Activated CD4-positive, alpha-beta T cell treated with anti-CD3 and anti-CD28 coated beads for 36 hours (primary cell): ENCODE measurements at regions not wholly inside any gene's neighbourhood (a gene's known extent, or its start where the extent isn't known, plus 50 kb on each side); places are given as distances from the start of the nearest gene placed in this dataset.

Experiments
- ATAC-seq: fragments of 200-7000 bp; cut with Tn5 transposase; one replicate; pipeline ENCODE4 v1.10.0; 2021; ENCODE audit warnings: mild to moderate bottlenecking, moderate library complexity
- CTCF ChIA-PET: fragments of 350-600 bp; sonication (Branson Sonifier 250); formaldehyde crosslinking; loops from one replicate; lab custom pipeline; 2021; ENCODE audit warnings: antibody characterized with exemption; lab: Charles Lee
- POLR2A ChIA-PET: fragments of 350-600 bp; sonication (Branson Sonifier 250); formaldehyde crosslinking; loops from one replicate; lab custom pipeline; 2021; ENCODE audit warnings: antibody characterized with exemption, inconsistent platforms; lab: Charles Lee
- DNase-seq: peaks from one replicate; pipeline ENCODE4 v3.0.0-alpha.2; 2020
- H3K27ac Mint-ChIP-seq: one replicate; pipeline ENCODE4 v1.8.0; 2021; ENCODE audit warnings: mixed read lengths
- H3K27me3 Mint-ChIP-seq: one replicate; pipeline ENCODE4 v1.8.0; 2021; ENCODE audit warnings: mixed read lengths
- H3K36me3 Mint-ChIP-seq: one replicate; pipeline ENCODE4 v1.8.0; 2021; ENCODE audit warnings: low read depth, mixed read lengths
- H3K4me1 Mint-ChIP-seq: one replicate; pipeline ENCODE4 v1.8.0; 2021; ENCODE audit warnings: mixed read lengths
- H3K4me3 Mint-ChIP-seq: one replicate; pipeline ENCODE4 v1.8.0; 2021; ENCODE audit warnings: mild to moderate bottlenecking, moderate library complexity, mixed read lengths
- H3K9me3 Mint-ChIP-seq: one replicate; pipeline ENCODE4 v1.8.0; 2021; ENCODE audit warnings: low read depth, mixed read lengths
- intact Hi-C, 2 experiments: fragments of 100-400 bp; cut with DNase I in 1 of 2; cut with micrococcal nuclease in 1 of 2; formaldehyde crosslinking; loops; one replicate each; pipeline versions ENCODE4 v1.14.2 to v1.15.1; 2022 to 2024; cut with DNase I, micrococcal nuclease

DNA sequence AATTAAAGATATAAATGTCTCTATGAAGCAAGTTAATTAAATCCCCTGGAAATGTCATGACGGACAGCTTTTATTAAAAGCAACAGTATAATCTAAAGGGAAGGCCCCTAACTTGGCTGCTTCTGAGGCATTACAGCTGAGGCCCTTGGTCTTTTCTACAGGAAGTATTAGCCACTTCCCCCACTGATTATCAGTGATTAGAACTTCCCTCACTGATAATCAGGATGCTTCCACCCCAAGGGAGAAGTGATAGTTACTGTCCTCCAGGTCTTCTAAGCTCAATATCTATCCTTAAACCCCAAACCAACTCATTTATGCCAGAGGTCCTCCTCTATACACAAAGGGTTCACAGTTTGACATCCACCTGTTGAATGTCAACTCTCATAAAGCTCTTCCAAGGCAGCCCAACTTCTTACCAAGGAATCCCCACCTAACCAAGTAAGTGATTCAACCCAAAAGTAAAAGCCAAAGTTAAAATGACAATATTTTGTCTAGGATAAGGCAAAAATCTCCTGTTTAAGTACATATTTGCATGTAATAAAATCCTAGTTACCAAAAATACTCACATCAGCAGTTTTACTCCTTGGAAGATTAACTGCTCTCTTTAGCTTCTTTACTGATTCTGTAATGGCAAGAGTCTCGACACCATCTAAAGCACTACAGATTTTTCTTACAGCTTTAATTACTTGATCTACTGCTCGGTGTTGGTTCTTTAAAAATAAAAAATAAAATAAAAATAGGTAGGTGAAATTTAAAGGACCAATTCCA, 58.6 kb upstream of the RPS13 start:
- Mint-ChIP-seq H3K27me3 (no peaks in the 10 kb centered on the region), H3K27ac (no peak overlapping the region), H3K9me3 (no peaks in the 10 kb centered on the region), H3K4me1 (no peaks in the 10 kb centered on the region), H3K4me3 (no peak overlapping the region), H3K36me3 (peaks cover 7% of the 10 kb centered on the region)
- ATAC-seq (no peak), DNase-seq (no peak)
- intact Hi-C loops = no loop called here
- CTCF ChIA-PET = interaction anchor here (1.3 kb wide), 1 partner anchor 315 kb away, joined by 5 read pairs; no protein-coding TSS in a partner anchor
- POLR2A ChIA-PET = no interaction called here

DNA sequence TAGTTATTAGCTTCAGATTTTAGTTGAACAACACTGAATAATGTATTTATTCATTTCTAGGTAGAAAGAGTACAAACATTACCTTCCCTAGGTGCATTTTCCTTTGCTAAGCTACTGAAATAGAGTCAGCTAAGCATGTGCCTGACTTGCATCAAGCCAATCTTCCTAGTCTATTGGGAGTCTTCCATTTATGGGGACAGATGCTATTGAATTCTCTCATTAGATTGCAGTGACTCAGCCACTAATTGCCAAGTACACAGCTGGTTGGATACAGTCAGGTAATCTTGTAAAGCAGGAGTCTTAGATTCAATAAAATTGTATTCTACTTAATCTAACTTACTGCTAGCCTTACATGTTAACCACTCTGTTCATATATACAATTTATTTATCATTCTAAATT, 55.2 kb upstream of the RPS13 start:
- no peak overlapping the region for H3K4me3 Mint-ChIP-seq
- no peaks in the 10 kb centered on the region for H3K4me1 Mint-ChIP-seq
- peaks cover 10% of the 10 kb centered on the region for H3K36me3 Mint-ChIP-seq
- H3K27ac Mint-ChIP-seq = no peak overlapping the region
- ChIA-PET CTCF (interaction anchor here (0.9 to 1.2 kb wide), 2 partner anchors 12 kb away, joined by 3 read pairs; no protein-coding TSS in a partner anchor), POLR2A (no interaction called here)
- intact Hi-C loops = no loop called here
- DNase-seq = no peak
- no peaks in the 10 kb centered on the region for H3K9me3 Mint-ChIP-seq
- no peak for ATAC-seq
- H3K27me3 Mint-ChIP-seq = no peaks in the 10 kb centered on the region

GRCh38 chr11:17129003-17129402, 51.5 kb upstream of the RPS13 start:
- ATAC-seq (no peak), DNase-seq (no peak)
- Mint-ChIP-seq H3K4me3 (no peak overlapping the region), H3K27me3 (no peaks in the 10 kb centered on the region), H3K36me3 (peaks cover 15% of the 10 kb centered on the region), H3K27ac (no peak overlapping the region), H3K9me3 (no peaks in the 10 kb centered on the region), H3K4me1 (no peaks in the 10 kb centered on the region)
- intact Hi-C loops = no loop called here
- CTCF ChIA-PET = interaction anchor here (1.3 kb wide), 1 partner anchor 35 kb away, joined by 3 read pairs; no protein-coding TSS in a partner anchor
- POLR2A ChIA-PET = no interaction called here
